NCI-H82 treated with DMSO at 0.1 percent for 48 hours (cell line): ENCODE measurements at regions not wholly inside any gene's neighbourhood (a gene's known extent, or its start where the extent isn't known, plus 50 kb on each side); places are given as distances from the start of the nearest gene placed in this dataset.
"Not testable (repeated sequence)": the region's sequence is repeated elsewhere in the genome, so short reads cannot be mapped to it uniquely, and the experiment has no call there.

ENCODE experiments used
- DNase-seq: peaks from one replicate; lab custom pipeline; 2025; ENCODE audit not compliant: unreplicated experiment; lab: John Stamatoyannopoulos, UW

DNA sequence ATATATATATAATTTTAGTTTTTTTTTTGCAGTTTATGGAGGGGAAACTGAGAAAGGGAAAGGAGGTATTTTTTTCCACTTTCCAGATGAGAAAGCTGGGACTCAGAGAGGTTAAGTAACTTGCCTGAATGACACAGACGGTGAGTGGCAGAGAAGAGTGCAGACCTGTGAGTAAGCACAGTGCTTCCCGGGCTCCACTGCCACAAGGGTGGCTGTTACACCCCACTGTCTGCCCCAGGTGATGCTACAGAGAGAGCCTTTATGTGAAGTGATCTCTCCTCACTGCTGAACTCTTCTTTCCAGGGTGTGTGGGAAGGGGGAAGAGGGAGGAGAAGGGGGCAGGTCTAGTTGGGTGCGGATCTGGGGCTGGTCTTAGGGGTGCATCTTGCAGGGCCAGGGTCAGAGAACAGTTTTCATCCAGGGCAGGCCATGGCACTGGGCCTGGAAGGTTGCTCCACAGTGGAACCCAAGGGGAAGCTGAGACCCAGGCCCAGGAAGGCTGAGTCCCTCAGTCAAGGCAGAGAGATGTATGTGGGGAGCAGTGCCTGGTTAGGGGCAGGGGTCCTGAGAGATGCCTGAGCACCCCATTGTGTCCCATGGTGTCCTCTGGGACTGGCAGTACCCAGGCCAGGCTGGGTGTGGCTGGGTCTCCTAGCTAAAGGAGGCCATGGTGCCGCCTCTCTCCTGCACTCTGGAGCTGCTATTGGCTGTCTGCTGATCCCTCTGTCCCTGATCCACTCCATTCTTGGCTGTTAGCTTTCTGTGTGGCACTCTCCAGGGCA is 357.5 kb downstream of the PTPRU start:
- no peak for DNase-seq

DNA sequence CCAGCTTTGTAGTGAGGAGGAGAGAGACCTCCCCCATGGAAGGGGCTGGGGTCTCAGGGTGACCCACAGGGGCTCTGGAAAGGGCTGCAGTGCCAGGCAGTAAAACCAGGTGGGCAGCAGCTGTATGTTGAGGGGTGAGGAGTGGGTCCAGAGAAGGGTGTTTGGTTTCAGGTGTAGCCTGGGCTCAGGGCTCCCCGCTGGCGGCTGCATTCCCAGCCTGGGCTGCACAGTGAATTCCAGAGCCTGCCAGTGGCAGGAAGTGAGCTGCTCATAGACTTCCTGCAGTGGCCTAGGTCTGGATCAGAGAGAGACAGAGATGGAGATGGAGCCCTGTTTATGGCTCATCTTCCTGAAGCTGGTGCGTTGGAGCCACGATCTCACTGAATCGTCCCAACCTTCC is 356.4 kb downstream of the PTPRU start:
- DNase-seq = no peak

DNA sequence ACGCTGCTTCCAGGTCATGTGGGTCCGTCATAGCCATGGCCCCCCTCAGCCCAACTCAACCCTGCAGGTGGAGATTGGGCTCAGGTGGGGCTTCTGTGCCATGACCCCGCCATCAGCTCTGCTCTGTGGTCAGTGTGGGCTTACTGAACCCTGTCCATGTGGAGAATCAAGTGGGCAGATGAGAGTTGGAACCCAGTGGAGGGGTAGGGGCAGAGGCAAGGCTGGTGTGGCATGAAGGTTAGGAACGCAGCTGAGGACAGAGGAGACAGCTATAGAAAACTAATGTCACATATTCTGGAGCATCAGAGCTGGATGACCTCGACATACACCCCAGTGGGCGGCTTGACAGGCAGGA is 355.9 kb downstream of the PTPRU start:
- DNase-seq = no peak

DNA sequence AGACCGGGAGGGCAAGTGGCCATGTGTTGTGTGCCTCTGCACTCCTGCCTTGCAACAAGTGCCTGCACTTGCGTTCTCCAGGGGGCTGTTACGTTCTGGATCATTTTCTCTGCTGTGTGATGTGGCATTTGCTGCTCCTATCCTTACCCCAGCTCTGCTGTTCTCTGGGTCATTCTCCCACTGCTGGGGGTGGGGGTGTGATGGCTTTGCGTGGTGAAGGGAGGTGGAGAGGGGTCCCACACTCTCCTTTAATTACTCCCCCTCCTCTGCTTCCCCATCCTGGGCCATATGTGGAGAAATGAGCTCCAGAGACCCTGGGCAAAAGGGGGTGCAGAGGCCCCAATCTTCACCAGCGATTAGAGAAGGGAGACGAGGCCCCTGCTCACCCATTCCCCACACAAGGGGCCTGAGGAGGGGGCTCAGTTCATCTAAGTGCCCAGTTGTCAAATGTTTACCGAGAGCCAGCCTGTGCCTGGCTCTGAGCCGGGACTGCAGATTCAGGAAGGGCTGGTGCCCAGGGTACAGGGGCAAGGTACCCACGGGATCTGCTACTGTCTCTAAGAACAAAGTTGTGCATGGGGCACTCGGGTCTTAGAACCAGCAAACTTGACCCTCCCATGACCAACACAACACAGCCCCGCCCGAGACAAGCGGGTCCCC is 355.4 kb downstream of the PTPRU start:
- DNase-seq = no peak

DNA sequence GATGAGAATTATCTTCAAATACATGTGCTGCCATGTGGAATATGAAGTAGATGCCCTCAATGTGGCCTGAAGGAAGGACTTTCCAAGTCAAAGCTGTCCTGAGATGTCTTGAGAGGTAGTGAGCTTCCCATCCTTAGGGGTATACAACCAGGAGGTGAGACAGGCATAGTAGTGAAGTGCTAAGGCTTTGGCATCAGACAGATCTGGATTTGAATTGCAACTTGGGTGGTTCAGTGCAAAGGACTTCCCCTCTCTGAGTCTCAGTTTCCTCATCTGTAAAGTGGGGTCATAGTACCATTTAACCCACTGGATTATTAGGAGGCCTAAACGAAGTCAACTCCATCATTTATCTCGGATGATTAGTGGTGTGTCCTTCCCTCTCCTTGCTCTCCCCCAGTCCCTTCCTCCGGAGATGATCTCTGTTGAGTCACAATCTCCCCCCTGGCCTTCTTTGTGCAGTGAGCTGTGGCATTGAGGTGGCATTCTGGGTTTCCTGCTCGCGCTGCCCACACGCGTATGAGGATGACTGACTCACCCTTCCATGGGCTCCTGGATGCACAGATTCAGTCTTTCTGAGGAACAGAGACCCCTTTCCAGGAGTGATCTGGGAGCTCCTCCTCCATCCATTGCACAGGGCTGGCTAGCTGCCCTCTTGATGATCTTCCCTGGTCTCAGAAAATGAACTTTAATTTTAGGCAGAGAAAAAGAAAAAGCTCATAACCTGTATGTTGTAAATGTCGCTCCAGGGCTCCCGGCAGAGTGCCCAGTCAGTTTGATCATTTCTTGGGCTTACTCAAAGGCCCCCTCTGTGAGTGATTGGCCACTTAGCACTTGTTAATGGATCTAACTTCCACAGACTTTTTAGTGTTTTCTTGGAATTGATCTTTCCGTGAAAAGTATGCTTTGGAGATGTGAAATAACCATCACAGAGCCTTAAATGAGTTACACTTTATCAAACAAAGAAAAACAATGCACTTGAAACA is 354.6 kb downstream of the PTPRU start:
- no peak for DNase-seq

DNA sequence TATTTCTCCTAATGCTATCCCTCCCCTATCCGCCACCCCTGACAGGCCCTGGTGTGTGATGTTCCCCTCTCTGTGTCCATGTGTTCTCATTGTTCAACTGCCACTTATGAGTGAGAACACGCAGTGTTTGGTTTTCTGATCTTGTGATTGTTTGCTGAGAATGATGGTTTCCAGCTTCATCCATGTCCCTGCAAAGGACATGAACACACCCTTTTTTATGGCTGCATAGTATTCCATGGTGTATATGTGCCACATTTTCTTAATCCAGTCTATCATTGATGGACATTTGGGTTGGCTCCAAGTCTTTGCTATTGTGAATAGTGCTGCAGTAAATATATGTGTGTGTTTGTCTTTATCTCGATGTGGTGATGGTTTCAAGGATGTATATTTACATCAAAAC is 353.4 kb downstream of the PTPRU start:
- not testable (repeated sequence) for DNase-seq

DNA sequence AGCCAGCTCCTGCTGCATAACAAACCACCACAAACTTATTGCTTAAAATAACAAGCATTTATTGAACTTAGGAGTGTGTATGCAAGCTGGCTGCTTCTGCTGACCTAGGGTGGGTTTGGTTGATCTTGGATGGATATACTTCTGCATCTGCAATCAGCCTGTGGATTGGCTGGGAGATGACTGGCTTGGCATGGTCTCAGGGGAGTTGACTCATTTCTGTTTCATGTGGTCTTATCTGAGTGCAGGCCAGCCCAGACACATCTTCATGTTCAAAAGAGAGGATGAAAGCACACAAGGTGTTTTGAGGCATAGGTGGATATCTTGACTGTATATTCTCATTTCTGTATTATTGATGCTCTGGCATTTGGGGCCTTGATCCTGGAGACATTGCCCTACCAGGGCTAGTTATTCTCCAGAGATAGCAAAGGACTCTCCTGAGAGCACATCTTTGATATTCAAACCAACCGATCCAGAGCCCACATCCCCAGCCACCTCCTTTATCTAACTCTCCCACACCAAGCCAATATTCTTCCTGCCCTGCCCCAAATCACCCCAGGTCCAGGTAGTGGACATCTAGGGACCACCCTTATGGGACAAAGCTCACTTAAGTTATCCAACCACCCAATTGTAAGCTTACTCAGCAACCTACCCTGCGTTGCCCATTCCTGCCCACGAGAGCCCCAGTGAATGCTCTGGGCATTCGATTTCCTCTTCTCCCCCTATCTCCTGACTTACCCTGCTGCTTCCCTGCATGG is 350.8 kb downstream of the PTPRU start:
- no peak for DNase-seq

DNA sequence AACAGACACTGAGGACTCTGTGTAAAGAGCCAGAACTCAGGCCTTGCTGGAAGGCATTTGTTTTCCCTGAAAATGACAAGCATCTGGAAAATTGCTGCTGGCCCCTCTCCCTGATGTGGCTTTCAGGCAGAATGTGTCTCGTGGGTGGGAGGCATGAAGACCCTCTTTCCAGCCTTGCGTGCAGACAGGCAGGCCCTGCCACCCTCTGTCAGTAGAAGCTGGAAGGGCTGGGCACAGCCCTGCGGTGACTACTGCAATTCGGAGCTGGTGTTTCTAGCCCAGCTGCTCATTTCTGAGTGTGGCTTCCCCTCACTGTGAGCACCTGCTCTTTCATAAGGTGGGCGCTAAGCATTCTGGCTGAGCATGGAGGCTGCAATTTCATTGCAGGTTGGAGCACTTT is 349.9 kb downstream of the PTPRU start:
- DNase-seq = no peak

DNA sequence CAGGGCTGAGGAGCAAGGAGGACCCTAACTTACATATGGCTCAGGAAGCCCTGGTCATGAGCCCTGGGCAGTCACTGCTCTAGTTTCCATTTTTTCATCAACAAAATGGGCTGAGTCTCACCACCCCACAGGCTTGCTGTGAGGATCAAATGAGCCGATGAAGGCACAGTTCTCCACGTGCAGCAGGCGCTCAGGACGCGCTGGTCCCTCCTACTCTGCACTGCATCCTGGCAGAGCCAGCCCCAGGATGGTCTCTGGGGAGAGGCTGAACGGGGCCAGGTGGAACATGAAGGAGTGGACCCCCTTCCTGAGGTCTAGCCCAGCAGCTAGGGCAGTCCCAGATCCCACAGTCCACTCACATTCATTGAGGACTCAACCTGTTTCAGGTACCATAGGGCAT is 349.3 kb downstream of the PTPRU start:
- DNase-seq = no peak

DNA sequence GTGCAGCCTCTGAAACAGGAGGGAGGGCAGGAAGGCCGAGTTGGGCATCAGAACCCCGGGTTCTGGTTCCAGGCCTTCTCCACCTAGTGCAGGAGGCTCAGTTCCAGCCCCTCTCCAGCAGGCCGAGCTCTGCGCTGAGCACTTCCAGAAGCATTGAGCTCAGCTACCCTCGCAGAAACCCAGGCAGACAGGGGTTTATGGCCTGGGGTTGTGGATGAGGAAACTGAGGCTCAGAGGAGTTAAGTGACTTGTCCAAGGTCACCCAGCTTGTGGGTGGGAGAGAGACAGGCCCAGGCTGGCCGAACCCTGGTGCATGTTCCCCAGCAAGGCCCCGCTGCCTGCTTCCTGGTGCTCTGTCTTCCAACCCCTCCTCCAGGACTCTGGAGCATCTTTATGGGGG is 348.9 kb downstream of the PTPRU start:
- DNase-seq = no peak

DNA sequence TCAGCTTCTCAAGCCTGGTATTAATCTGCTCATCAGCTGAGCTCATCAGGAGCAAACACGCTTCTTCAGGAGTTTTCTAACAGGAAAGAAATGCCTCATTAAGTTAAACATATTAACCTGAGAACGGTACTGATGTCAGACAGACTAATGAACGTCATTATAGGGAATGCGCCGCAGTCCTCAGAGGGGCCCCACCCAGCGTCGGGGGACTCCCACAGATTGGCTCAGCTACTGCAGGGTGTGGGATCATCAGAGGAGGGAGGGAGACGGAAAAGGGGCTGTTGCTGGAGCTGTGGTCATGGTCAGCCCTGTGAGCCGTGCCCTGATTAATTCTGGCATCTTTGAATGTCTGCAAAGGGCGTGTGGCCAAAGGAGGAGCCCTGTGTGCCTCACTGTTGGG is 348.5 kb downstream of the PTPRU start:
- DNase-seq = no peak

DNA sequence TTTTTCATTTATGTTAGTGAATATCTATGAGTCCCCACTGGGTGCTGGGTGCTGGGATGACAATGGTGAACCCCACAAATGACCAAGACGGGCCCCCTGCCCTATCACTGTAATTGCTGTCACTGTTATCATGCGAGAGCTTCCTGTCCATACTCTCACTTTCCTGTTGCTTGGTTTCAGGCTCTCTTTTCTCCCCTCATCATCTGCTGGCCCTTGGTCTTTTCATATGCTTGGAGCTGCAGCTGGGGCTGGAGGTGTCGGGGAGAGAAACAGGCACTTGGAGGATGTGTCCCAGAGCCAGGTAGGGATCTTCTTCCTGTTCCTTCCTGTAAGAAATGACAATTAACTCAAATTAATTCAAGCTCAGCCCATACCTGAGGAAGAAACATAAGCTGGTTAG is 348.0 kb downstream of the PTPRU start:
- no peak for DNase-seq

DNA sequence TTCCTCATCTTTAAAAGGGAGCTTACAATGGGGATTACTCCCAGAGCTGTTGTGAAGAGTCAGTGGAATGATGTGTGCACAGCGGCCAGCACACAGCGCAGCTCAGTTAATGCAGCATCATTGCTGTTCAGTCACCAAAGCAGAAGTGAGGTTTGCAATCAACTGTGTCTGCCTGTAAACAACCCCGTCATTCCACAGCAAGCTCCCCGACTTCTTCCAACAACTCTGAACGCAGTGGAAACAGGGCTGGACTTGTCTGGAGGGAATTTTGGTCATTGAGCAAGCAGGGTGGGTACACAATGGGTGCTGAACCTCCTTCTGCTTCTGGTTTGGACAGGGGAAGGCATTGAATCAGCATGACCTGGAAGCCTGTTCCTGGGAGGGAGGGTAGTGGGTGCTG is 347.4 kb downstream of the PTPRU start:
- DNase-seq = no peak

DNA sequence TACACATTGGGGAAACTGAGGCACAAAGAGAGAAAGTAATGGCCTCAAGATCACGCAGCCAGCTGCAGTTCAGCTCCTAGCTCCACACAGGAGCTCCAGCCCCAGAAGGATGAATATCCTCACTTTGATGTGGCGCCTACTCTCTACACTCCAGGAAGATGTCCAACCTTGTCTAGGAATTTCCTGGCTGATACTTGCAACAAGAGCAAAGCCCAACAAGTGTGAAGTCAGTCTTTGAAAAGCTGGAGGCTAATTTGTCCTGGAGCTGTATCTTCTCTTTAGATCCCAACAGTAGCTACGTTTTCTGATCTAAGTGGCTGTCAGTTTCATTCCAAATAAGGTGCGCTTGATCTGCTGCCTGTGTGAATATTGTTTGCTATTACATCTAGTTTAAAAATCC is 344.9 kb downstream of the PTPRU start:
- no peak for DNase-seq

DNA sequence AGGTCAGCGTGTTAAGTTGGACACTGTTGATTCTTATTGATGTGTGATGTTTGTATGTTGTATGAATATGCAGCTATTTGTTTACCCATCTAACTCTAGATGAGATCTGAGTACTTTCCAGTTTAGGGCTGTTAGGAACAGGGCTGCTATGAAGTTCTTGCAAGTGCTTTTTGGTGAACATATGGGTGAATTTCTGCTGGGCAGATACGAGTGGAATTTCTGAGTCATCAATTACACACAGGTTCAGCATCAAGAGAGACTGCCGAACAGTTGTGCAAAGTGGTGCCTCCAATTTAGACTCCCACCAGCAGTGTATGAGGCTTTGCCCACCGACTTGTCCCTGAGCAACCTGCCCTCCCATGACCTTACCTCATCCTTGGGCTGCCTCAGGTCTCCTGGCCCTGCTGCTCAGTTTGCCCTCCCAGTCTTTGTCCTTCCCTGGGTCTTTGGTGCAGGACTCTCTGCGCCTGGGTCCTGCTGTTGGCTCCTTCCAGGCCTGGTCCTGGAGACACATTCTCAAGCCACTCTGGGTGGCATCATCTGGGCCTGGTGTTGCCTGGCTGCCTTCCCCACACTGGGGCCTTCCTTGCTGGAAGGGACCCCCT is 343.6 kb downstream of the PTPRU start:
- DNase-seq = no peak

DNA sequence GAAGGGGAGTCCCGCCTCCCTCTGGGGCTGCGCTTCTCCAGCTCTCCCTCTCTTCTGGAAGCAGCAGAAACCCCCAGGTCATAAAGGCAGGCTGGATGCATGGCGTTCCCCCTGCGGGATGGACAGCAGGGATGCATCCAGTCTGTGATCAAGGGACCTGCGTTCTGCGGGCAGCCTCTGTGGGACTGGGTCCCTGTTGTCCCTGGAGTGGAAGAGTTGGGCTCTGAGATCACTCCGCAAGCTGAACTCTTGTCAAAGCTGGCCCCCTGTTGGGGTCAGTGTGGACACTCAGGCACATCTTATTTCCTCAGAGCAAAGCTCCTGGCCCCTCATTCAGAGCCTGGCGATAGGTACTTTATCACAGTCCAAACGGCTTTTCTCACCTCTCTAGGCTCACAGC is 341.2 kb downstream of the PTPRU start:
- no peak for DNase-seq

DNA sequence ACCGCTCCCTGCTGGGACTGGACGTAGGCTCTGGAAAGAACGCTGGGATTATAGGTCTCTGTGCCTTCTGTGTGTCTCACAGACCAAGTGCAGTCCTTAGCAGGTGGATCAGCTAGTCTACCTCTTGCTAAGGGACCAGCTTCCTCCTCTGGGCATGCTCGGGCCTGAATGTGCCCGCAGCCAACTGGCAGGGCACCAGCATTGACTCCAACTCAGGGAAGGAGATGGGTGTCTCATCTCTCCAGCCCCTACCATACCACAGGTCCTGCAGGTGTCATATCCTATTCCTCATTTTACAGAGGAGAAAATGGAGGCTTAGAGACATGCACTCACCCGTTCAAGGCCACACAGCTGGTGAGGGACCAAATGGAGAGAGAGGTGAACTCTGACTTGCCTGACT is 340.2 kb downstream of the PTPRU start:
- no peak for DNase-seq

DNA sequence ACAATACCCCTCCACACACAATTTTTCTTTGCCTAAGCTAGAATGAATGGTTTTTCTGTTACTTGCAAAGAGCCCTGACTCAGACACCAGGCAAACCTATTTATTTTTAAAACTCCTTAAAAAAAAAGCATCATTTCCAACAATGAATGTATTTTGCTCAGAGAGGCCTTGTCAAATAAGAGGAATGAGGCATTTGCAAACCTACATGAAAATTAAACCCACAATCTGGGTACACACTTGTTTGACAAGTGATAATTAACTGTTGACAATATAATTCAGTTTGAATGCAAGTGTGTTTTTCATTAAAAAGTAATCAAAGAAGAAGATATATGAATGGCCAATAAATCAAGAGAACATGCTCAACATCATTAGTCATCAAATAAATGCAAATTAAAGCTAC is 339.5 kb downstream of the PTPRU start:
- DNase-seq = no peak

DNA sequence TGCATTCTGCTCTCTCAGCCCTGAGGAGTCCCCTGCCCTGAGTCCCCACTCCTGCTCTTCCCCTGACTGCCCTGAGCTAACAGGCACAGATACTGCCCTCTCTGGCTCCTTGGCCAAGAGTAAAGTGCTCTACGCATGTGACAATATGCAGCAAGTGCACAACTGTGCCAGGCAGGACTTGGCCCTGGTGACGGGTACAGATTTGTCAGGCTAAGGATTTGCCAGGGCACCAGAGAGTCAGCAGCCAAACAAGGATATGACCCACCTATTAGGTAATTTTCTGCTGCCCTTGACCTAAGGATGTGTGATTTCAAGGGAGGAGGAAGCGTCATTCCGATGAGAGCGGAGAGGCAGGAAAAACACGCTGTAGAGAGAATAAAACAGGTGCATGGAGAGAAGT is 339.0 kb downstream of the PTPRU start:
- DNase-seq = no peak

DNA sequence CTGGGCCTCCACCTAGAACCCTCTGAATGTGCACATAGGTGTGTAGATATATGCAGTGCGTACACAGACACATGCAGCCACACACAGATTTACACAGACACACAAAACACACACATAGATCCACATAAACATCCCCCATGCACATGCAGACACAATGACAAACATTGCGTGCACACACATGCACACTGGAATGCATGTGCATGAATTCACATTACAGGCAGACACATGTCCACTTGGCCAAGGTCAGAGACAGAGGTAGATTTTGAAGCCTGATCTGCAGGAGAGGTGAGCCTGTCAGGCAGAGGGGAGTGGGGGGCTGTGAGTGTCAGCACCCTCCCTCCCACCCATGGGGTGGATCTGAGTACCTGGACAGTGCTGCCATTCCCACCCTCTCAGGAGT is 338.5 kb downstream of the PTPRU start:
- no peak for DNase-seq
